Gastrocnemius medialis (tissue), 4 donors: ENCODE measurements at regions not wholly inside any gene's neighbourhood (a gene's known extent, or its start where the extent isn't known, plus 50 kb on each side); places are given as distances from the start of the nearest gene placed in this dataset.

Source experiments
- ATAC-seq, 2 donors: fragments of 150-250 bp; one replicate each; pipeline ENCODE4 v1.9.1; 2016
- DNase-seq, 2 donors: peaks; one replicate each; pipeline ENCODE4 v3.0.0-alpha.2; 2019
- H3K27ac ChIP-seq, 4 donors: fragments of 200-600 bp; sonication (generic); 1 replicate in 1 of 4; 2 replicates in 3 of 4; pipeline ENCODE4 v1.5.1; 2016 to 2018; ENCODE audit warnings: mild to moderate bottlenecking in 2 of 4, moderate library complexity in 1 of 4
- H3K27me3 ChIP-seq, 3 donors: fragments of 200-600 bp; sonication (generic) in 2 of 3; 1 replicate in 1 of 3; 2 replicates in 2 of 3; pipeline versions ENCODE4 v1.5.1 to v1.6.0; 2016 to 2019; ENCODE audit warnings: mild to moderate bottlenecking in 1 of 3, moderate library complexity in 1 of 3
- H3K36me3 ChIP-seq, 2 donors: fragments of 200-600 bp; sonication (generic) in 1 of 2; one replicate each; pipeline ENCODE4 v1.5.1; 2017 to 2018
- H3K4me1 ChIP-seq, 2 donors: fragments of 200-600 bp; sonication (generic) in 1 of 2; one replicate each; pipeline ENCODE4 v1.5.1; 2016 to 2017; ENCODE audit warnings: mild to moderate bottlenecking in 2 of 2
- H3K4me3 ChIP-seq, 4 donors: fragments of 200-600 bp; sonication (generic) in 3 of 4; 1 replicate in 1 of 4; 2 replicates in 3 of 4; pipeline ENCODE4 v1.5.1; 2016 to 2019; ENCODE audit warnings: mild to moderate bottlenecking in 2 of 4
- H3K9me3 ChIP-seq, 3 donors: fragments of 200-600 bp; sonication (generic) in 2 of 3; 1 replicate in 1 of 3; 2 replicates in 2 of 3; pipeline ENCODE4 v1.5.1; 2016 to 2019
- POLR2A ChIP-seq, 2 donors: fragments of 450-650 bp; IDR thresholded peaks; one replicate each; pipeline ENCODE4 v1.6.1; 2017; ENCODE audit warnings: antibody characterized with exemption in 2 of 2, mild to moderate bottlenecking in 2 of 2, moderate library complexity in 2 of 2
- in situ Hi-C, 4 donors: fragments of 200-750 bp; cut with MboI; loops; one replicate each; pipeline versions ENCODE4 v1.15.0 to v1.8.0; 2017; ENCODE audit warnings: low sequenced_read_pairs in 4 of 4
- intact Hi-C: fragments of 100-400 bp; cut with DNase I; formaldehyde crosslinking; loops from one replicate; pipeline ENCODE4 v1.15.1; 2023; ENCODE audit warnings: low total_unique reads
- TF ChIP-seq, protein P1 (sequence below), 5 experiments: fragments of 450-650 bp in 3 of 5; fragments of 200-600 bp in 2 of 5; sonication (generic) in 2 of 5; IDR thresholded peaks in 4 of 5; conservative IDR thresholded peaks in 1 of 5; 1 replicate in 4 of 5; 2 replicates in 1 of 5; pipeline ENCODE4 v1.5.1; 2016 to 2019; ENCODE audit warnings: antibody characterized with exemption in 5 of 5, mild to moderate bottlenecking in 3 of 5, moderate library complexity in 3 of 5

DNA sequence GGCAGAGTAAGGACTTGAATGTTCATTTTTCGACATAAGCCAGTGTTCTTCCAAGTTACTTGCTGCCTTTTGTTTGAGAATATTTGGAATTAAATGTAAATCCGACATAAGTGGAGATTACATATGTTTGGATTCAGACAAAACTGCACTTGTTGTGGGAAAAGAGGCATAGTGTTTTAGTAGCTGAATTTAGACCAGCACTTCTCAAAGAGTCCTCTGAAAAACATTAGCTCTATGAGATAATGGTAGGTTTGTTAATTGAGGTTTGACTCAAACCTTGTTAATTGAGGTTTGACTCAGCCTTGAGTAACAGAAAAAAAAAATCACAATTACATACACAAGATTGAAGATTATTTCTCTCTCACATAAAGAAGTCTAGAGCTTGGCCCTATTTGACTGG, 132.5 kb downstream of the NSUN3 start:
- in situ Hi-C loops: no loop called here
- TF ChIP-seq, protein P1, sequence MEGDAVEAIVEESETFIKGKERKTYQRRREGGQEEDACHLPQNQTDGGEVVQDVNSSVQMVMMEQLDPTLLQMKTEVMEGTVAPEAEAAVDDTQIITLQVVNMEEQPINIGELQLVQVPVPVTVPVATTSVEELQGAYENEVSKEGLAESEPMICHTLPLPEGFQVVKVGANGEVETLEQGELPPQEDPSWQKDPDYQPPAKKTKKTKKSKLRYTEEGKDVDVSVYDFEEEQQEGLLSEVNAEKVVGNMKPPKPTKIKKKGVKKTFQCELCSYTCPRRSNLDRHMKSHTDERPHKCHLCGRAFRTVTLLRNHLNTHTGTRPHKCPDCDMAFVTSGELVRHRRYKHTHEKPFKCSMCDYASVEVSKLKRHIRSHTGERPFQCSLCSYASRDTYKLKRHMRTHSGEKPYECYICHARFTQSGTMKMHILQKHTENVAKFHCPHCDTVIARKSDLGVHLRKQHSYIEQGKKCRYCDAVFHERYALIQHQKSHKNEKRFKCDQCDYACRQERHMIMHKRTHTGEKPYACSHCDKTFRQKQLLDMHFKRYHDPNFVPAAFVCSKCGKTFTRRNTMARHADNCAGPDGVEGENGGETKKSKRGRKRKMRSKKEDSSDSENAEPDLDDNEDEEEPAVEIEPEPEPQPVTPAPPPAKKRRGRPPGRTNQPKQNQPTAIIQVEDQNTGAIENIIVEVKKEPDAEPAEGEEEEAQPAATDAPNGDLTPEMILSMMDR (IDR thresholded peaks at IDR 0.05 in 4 of 5, conservative IDR thresholded peaks at IDR 0.05 in 1 of 5): no peak
- no peak for TF ChIP-seq POLR2A (IDR thresholded peaks at IDR 0.05)
- no peaks in the 10 kb centered on the region for H3K4me1 ChIP-seq
- no peaks in the 10 kb centered on the region for H3K36me3 ChIP-seq
- no peak overlapping the region for H3K27ac ChIP-seq
- ATAC-seq: no peak
- no peak for DNase-seq
- H3K27me3 ChIP-seq: no peaks in the 10 kb centered on the region
- H3K4me3 ChIP-seq: no peak overlapping the region
- intact Hi-C loops: no loop called here
- no peaks in the 10 kb centered on the region for H3K9me3 ChIP-seq

DNA sequence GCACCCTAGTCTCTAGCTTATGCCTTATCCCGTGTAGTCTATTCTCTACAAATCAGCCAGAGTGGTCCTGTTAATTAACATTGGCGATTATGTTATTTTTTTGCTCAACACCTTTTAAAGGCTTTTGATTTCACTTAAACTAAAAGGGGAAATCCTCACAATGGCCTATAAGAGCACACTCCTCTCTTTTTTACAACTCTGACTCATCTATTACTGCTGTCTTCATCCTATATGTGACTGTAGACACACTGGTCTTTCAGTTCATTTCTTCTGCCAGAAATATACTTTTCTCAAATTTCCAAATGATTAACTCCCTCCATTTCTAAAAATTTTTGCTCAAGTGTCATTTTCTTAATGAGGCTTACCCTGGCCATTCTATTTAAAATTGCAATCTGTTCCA, 143.4 kb downstream of the NSUN3 start:
- TF ChIP-seq POLR2A (IDR thresholded peaks at IDR 0.05): no peak
- TF ChIP-seq, protein P1 (IDR thresholded peaks at IDR 0.05 in 4 of 5, conservative IDR thresholded peaks at IDR 0.05 in 1 of 5): no peak
- in situ Hi-C loops: no loop called here

DNA sequence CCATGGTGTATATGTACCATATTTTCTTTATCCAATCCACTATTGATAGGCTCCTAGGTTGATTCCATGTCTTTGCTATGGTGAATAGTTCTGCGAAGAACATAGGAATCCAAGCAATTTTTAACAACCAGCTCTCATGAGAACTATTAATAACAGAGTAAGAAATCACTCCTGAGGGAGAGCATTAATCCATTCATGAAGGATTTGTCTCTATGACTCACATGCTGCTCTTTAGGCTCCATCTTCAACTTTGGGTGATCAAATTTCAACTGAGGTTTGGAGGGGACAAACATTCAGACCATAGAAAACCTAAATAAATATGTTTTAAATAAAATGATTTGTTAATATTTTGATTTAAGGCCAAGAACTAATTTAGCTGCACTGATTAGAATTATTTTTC, 147.4 kb downstream of the NSUN3 start:
- Histone ChIP-seq H3K4me3 (no peak overlapping the region), H3K27me3 (no peaks in the 10 kb centered on the region), H3K9me3 (no peaks in the 10 kb centered on the region), H3K27ac (no peak overlapping the region), H3K4me1 (no peaks in the 10 kb centered on the region), H3K36me3 (no peaks in the 10 kb centered on the region)
- intact Hi-C loops (no loop called here), in situ Hi-C loops (no loop called here)
- ATAC-seq: no peak
- DNase-seq: no peak
- TF ChIP-seq POLR2A (IDR thresholded peaks at IDR 0.05): no peak
- TF ChIP-seq, protein P1 (IDR thresholded peaks at IDR 0.05 in 4 of 5, conservative IDR thresholded peaks at IDR 0.05 in 1 of 5): no peak

More for the DNA sequence above, 143.4 kb downstream of the NSUN3 start:
- H3K27me3 ChIP-seq: no peaks in the 10 kb centered on the region
- no peaks in the 10 kb centered on the region for H3K4me1 ChIP-seq
- no peaks in the 10 kb centered on the region for H3K9me3 ChIP-seq
- DNase-seq (no peak), ATAC-seq (no peak)
- H3K4me3 ChIP-seq: no peak overlapping the region
- H3K27ac ChIP-seq: no peak overlapping the region
- intact Hi-C loops: no loop called here
- no peaks in the 10 kb centered on the region for H3K36me3 ChIP-seq

DNA sequence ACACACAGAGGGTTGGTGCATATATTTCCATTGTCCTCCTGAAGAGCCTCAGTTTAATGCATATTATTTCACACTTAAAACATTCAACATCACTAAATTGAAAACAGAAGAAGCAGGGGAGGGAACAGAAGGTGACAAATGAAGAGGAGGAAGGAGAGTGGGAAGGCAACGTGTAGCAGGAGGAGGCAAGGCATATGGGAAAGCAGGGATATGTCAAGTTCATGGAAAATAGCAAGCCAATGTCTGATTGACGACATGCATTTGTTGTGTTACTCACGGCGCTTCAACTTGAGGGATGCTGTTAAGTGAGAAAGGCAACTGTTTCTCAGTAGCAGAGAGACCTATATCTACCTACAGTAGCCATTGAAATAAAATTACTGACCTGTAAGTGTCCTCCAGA, 154.5 kb downstream of the NSUN3 start:
- Histone ChIP-seq H3K9me3 (no peaks in the 10 kb centered on the region), H3K4me1 (no peaks in the 10 kb centered on the region), H3K27ac (no peak overlapping the region), H3K4me3 (no peak overlapping the region), H3K36me3 (no peaks in the 10 kb centered on the region), H3K27me3 (no peaks in the 10 kb centered on the region)
- intact Hi-C loops (no loop called here), in situ Hi-C loops (no loop called here)
- TF ChIP-seq, protein P1 (IDR thresholded peaks at IDR 0.05 in 4 of 5, conservative IDR thresholded peaks at IDR 0.05 in 1 of 5): no peak
- no peak for TF ChIP-seq POLR2A (IDR thresholded peaks at IDR 0.05)
- no peak for ATAC-seq
- DNase-seq: no peak

DNA sequence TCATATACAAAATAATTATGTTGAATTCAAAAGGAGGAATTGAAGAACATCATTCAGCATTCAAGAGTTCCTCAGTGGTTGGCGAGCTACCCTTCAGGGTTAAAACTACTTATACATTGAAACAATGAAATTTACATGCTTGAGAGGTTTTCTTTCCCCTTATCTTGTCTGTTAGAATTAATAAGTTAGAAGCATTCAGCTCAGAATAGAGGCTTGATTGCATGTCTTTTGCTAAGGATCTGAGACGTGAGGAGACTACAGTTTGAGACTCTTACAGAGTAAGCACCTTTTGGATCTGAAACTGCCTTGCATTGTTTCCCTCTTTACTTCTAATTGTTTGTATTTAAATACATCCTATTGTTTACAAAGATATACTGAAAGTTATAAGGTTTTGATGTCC, 157.6 kb downstream of the NSUN3 start:
- Histone ChIP-seq H3K4me3 (no peak overlapping the region), H3K27me3 (no peaks in the 10 kb centered on the region), H3K9me3 (no peaks in the 10 kb centered on the region), H3K27ac (no peak overlapping the region), H3K36me3 (no peaks in the 10 kb centered on the region), H3K4me1 (no peaks in the 10 kb centered on the region)
- ATAC-seq: no peak
- DNase-seq: no peak
- in situ Hi-C loops: no loop called here
- intact Hi-C loops: no loop called here
- no peak for TF ChIP-seq POLR2A (IDR thresholded peaks at IDR 0.05)
- TF ChIP-seq, protein P1 (IDR thresholded peaks at IDR 0.05 in 4 of 5, conservative IDR thresholded peaks at IDR 0.05 in 1 of 5): no peak
